ENCODE measurements at regions not wholly inside any gene's neighbourhood (a gene's known extent, or its start where the extent isn't known, plus 50 kb on each side); places are given as distances from the start of the nearest gene placed in this dataset.

GRCh38 chr5:36530215-36530614 is 76.2 kb upstream of the SLC1A3 start:
- no peaks in the 10 kb centered on the region for H3K4me1 ChIP-seq
- no peaks in the 10 kb centered on the region for H3K9me3 ChIP-seq
- H3K27ac ChIP-seq, result no peak overlapping the region
- peaks cover 0 to 4% (median 0%) of the 10 kb centered on the region in 7 donors for H3K27me3 ChIP-seq (replicated peaks in 1 of 7)
- TF ChIP-seq POLR2A (IDR thresholded peaks at IDR 0.05), result no peak
- intact Hi-C loops (cut with DNase I; ENCODE audit: low total_unique reads), result no loop called here
- no peak overlapping the region for H3K4me3 ChIP-seq
- no peak for DNase-seq
- H3K36me3 ChIP-seq, result no peaks in the 10 kb centered on the region
- WGBS, 5 donors, result 74 to 83% (median 80%) methylated on average over 2 of the region's 2 CpGs

GRCh38 chr5:36531401-36531800 is 75.0 kb upstream of the SLC1A3 start:
- 39 to 84% (median 58%) methylated on average over 1 of the region's 1 CpG for whole genome bisulfite sequencing, 5 donors
- Histone ChIP-seq H3K27me3 (replicated peaks in 1 of 7) (peaks cover 0 to 4% (median 0%) of the 10 kb centered on the region in 7 donors), H3K36me3 (no peaks in the 10 kb centered on the region), H3K4me3 (no peak overlapping the region), H3K9me3 (no peaks in the 10 kb centered on the region), H3K4me1 (no peaks in the 10 kb centered on the region), H3K27ac (no peak overlapping the region)
- intact Hi-C loops (cut with DNase I; ENCODE audit: low total_unique reads), result no loop called here
- no peak for DNase-seq
- TF ChIP-seq POLR2A (IDR thresholded peaks at IDR 0.05) (no peak), POLR2AphosphoS5 (IDR thresholded peaks at IDR 0.05) (no peak), CTCF (IDR thresholded peaks at IDR 0.05 in 8 of 11, conservative IDR thresholded peaks at IDR 0.05 in 3 of 11) (no peak)

- WGBS, 5 donors, result 88 to 93% (median 91%) methylated on average over 5 of the region's 5 CpGs
- H3K4me3 ChIP-seq, result no peak overlapping the region
- H3K4me1 ChIP-seq, result no peaks in the 10 kb centered on the region
- intact Hi-C loops (cut with DNase I; ENCODE audit: low total_unique reads), result no loop called here
- peaks cover 0 to 4% (median 0%) of the 10 kb centered on the region in 7 donors for H3K27me3 ChIP-seq (replicated peaks in 1 of 7)
- no peak overlapping the region for H3K27ac ChIP-seq
- DNase-seq, result no peak
- TF ChIP-seq POLR2AphosphoS5 (IDR thresholded peaks at IDR 0.05) (no peak), CTCF (IDR thresholded peaks at IDR 0.05 in 8 of 11, conservative IDR thresholded peaks at IDR 0.05 in 3 of 11) (no peak), POLR2A (IDR thresholded peaks at IDR 0.05) (no peak)
- H3K9me3 ChIP-seq, result no peaks in the 10 kb centered on the region
- H3K36me3 ChIP-seq, result no peaks in the 10 kb centered on the region
Observed at GRCh38 chr5:36535378-36535777, 71.0 kb upstream of the SLC1A3 start.

GRCh38 chr5:36535859-36536615 is 70.4 kb upstream of the SLC1A3 start:
- Histone ChIP-seq H3K4me1 (no peaks in the 10 kb centered on the region), H3K4me3 (no peak overlapping the region), H3K27me3 (replicated peaks in 1 of 7) (peaks cover 0 to under 1% (median 0%) of the 10 kb centered on the region in 7 donors), H3K9me3 (no peaks in the 10 kb centered on the region), H3K27ac (no peak overlapping the region), H3K36me3 (no peaks in the 10 kb centered on the region)
- DNase-seq, result no peak
- WGBS, 5 donors, result 49 to 76% (median 53%) methylated on average over 4 of the region's 4 CpGs
- TF ChIP-seq POLR2AphosphoS5 (IDR thresholded peaks at IDR 0.05) (no peak), POLR2A (IDR thresholded peaks at IDR 0.05) (no peak), CTCF (IDR thresholded peaks at IDR 0.05 in 8 of 11, conservative IDR thresholded peaks at IDR 0.05 in 3 of 11) (no peak)
- intact Hi-C loops (cut with DNase I; ENCODE audit: low total_unique reads), result no loop called here

Data from spleen (tissue), 11 donors.